Thyroid gland (tissue), 4 donors: ENCODE measurements at regions not wholly inside any gene's neighbourhood (a gene's known extent, or its start where the extent isn't known, plus 50 kb on each side); places are given as distances from the start of the nearest gene placed in this dataset.

Experiments
- POLR2A ChIP-seq, 2 donors: fragments of 450-650 bp; IDR thresholded peaks; one replicate each; pipeline ENCODE4 v1.6.1; 2017; ENCODE audit warnings: antibody characterized with exemption in 2 of 2, mild to moderate bottlenecking in 2 of 2, moderate library complexity in 1 of 2
- TF ChIP-seq, protein P1 (sequence below), 6 experiments: fragments of 200-600 bp in 3 of 6; fragments of 450-650 bp in 3 of 6; sonication (generic) in 3 of 6; IDR thresholded peaks; one replicate each; pipeline ENCODE4 v1.5.1; 2016 to 2019; ENCODE audit warnings: antibody characterized with exemption in 6 of 6, mild to moderate bottlenecking in 2 of 6, inconsistent platforms in 1 of 6, moderate library complexity in 1 of 6

- TF ChIP-seq, protein P1, sequence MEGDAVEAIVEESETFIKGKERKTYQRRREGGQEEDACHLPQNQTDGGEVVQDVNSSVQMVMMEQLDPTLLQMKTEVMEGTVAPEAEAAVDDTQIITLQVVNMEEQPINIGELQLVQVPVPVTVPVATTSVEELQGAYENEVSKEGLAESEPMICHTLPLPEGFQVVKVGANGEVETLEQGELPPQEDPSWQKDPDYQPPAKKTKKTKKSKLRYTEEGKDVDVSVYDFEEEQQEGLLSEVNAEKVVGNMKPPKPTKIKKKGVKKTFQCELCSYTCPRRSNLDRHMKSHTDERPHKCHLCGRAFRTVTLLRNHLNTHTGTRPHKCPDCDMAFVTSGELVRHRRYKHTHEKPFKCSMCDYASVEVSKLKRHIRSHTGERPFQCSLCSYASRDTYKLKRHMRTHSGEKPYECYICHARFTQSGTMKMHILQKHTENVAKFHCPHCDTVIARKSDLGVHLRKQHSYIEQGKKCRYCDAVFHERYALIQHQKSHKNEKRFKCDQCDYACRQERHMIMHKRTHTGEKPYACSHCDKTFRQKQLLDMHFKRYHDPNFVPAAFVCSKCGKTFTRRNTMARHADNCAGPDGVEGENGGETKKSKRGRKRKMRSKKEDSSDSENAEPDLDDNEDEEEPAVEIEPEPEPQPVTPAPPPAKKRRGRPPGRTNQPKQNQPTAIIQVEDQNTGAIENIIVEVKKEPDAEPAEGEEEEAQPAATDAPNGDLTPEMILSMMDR (IDR thresholded peaks at IDR 0.05), result no peak
- no peak for TF ChIP-seq POLR2A (IDR thresholded peaks at IDR 0.05)
Observed at GRCh38 chr10:130963052-130963393, 348.5 kb downstream of the TCERG1L start.
